ENCODE measurements at regions not wholly inside any gene's neighbourhood (a gene's known extent, or its start where the extent isn't known, plus 50 kb on each side); places are given as distances from the start of the nearest gene placed in this dataset.
"Not testable (repeated sequence)": the region's sequence is repeated elsewhere in the genome, so short reads cannot be mapped to it uniquely, and the experiment has no call there.

- peaks cover 10% of the 10 kb centered on the region for H3K9me3 ChIP-seq (ENCODE audit: control insufficient read depth, insufficient read depth, low read length)
- POLR2A ChIA-PET = no interaction called here
- no peak for DNase-seq (ENCODE audit: low read depth, low spot score)
- H3K4me3 ChIP-seq (ENCODE audit: low read depth, low read length) = no peak overlapping the region
- no peaks in the 10 kb centered on the region for H3K27me3 ChIP-seq (ENCODE audit: control insufficient read depth, insufficient read depth, low read length)
- CTCF ChIA-PET = interaction anchor here (0.6 kb wide), 1 partner anchor 12 kb away, joined by 8 read pairs; no protein-coding TSS in a partner anchor
- H3K27ac ChIP-seq (ENCODE audit: low read depth, low read length) = no peak overlapping the region
- TF ChIP-seq CTCF (IDR thresholded peaks at IDR 0.05; ENCODE audit: low read depth, low read length) = no peak
These were observed 273.9 kb upstream of the ZNF32 start for GRCh38 chr10:43922335-43923280.

GRCh38 chr10:43921881-43922280, 273.2 kb upstream of the ZNF32 start:
- CTCF ChIA-PET = no interaction called here
- POLR2A ChIA-PET = no interaction called here
- no peak overlapping the region for H3K4me3 ChIP-seq (ENCODE audit: low read depth, low read length)
- no peak for TF ChIP-seq CTCF (IDR thresholded peaks at IDR 0.05; ENCODE audit: low read depth, low read length)
- no peaks in the 10 kb centered on the region for H3K27me3 ChIP-seq (ENCODE audit: control insufficient read depth, insufficient read depth, low read length)
- no peak for DNase-seq (ENCODE audit: low read depth, low spot score)
- peaks cover 10% of the 10 kb centered on the region for H3K9me3 ChIP-seq (ENCODE audit: control insufficient read depth, insufficient read depth, low read length)
- no peak overlapping the region for H3K27ac ChIP-seq (ENCODE audit: low read depth, low read length)

GRCh38 chr10:43921478-43921877, 272.8 kb upstream of the ZNF32 start:
- ChIA-PET CTCF (no interaction called here), POLR2A (no interaction called here)
- Histone ChIP-seq H3K4me3 (ENCODE audit: low read depth, low read length) (no peak overlapping the region), H3K27me3 (ENCODE audit: control insufficient read depth, insufficient read depth, low read length) (no peaks in the 10 kb centered on the region), H3K27ac (ENCODE audit: low read depth, low read length) (no peak overlapping the region), H3K9me3 (ENCODE audit: control insufficient read depth, insufficient read depth, low read length) (peaks cover 10% of the 10 kb centered on the region)
- TF ChIP-seq CTCF (IDR thresholded peaks at IDR 0.05; ENCODE audit: low read depth, low read length) = no peak
- DNase-seq (ENCODE audit: low read depth, low spot score) = no peak

- H3K9me3 ChIP-seq (ENCODE audit: control insufficient read depth, insufficient read depth, low read length); H3K27ac ChIP-seq (ENCODE audit: low read depth, low read length); H3K4me3 ChIP-seq (ENCODE audit: low read depth, low read length); POLR2A ChIA-PET; DNase-seq (ENCODE audit: low read depth, low spot score); H3K27me3 ChIP-seq (ENCODE audit: control insufficient read depth, insufficient read depth, low read length): not testable (repeated sequence)
- CTCF ChIA-PET = interaction anchor here (0.9 kb wide), 1 partner anchor 248 kb away, joined by 3 read pairs; no protein-coding TSS in a partner anchor
These were observed 271.6 kb upstream of the ZNF32 start for GRCh38 chr10:43920236-43920758.

GRCh38 chr10:43913676-43914235, 265.1 kb upstream of the ZNF32 start:
- POLR2A ChIA-PET = no interaction called here
- no peak for TF ChIP-seq CTCF (IDR thresholded peaks at IDR 0.05; ENCODE audit: low read depth, low read length)
- H3K9me3 ChIP-seq (ENCODE audit: control insufficient read depth, insufficient read depth, low read length) = no peaks in the 10 kb centered on the region
- H3K27me3 ChIP-seq (ENCODE audit: control insufficient read depth, insufficient read depth, low read length) = no peaks in the 10 kb centered on the region
- H3K4me3 ChIP-seq (ENCODE audit: low read depth, low read length) = no peak overlapping the region
- no peak for DNase-seq (ENCODE audit: low read depth, low spot score)
- no peak overlapping the region for H3K27ac ChIP-seq (ENCODE audit: low read depth, low read length)
- CTCF ChIA-PET = no interaction called here
